Forelimb muscle (tissue), 1 donor: ENCODE measurements at regions not wholly inside any gene's neighbourhood (a gene's known extent, or its start where the extent isn't known, plus 50 kb on each side); places are given as distances from the start of the nearest gene placed in this dataset.

Experiments
- DNase-seq: peaks from one replicate; pipeline ENCODE4 v3.0.0-alpha.2; 2013; ENCODE audit warnings: low read depth

GRCh38 chr1:5427026-5427613 lies 565.1 kb downstream of the NPHP4 start:
- DNase-seq, result no peak

- no peak for DNase-seq
Measured at GRCh38 chr1:5424802-5425703, 567.2 kb downstream of the NPHP4 start.

GRCh38 chr1:5423109-5423508 lies 569.1 kb downstream of the NPHP4 start:
- no peak for DNase-seq

DNA sequence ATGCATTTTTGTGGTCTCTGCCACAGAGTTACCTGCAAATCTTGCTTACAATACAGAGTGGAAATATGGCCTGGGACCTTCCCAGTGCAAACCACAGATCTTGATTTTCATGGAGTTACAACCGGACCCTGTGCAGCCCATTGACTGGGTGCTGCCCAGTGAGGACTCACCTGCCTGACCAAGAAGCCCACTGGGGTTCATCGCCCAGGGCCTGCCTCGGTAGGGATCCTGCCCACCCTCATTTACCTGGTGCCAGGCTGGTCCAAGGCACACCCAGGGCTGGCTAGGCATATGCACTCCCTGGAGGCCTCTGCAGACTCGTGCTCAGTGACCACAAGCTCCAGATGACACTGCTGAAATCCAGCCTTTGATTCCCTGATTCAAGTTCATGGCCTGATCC lies 572.7 kb downstream of the NPHP4 start:
- no peak for DNase-seq

- no peak for DNase-seq
Measured at GRCh38 chr1:5416518-5416917, 575.7 kb downstream of the NPHP4 start.

GRCh38 chr1:5415606-5416005 lies 576.6 kb downstream of the NPHP4 start:
- DNase-seq, result no peak

DNA sequence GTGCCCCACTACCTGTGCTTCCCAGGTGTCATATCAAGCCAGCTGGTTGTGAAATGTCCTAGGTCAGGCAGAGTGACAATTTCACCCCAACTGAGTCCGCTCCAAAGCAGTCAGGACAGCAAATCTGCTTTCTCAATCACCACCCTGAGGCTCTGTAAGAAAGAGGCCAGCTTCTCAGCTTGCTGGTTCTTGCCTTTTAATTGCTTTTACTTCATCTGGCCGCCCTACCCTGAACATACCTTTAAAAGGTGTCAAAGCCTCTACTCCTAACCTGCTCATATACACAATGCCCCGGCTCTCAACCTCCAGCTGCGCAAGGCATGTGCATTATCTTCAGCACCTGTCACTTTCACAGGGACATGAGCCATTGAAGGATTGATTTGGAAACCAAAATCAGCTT lies 581.6 kb downstream of the NPHP4 start:
- DNase-seq, result no peak

DNA sequence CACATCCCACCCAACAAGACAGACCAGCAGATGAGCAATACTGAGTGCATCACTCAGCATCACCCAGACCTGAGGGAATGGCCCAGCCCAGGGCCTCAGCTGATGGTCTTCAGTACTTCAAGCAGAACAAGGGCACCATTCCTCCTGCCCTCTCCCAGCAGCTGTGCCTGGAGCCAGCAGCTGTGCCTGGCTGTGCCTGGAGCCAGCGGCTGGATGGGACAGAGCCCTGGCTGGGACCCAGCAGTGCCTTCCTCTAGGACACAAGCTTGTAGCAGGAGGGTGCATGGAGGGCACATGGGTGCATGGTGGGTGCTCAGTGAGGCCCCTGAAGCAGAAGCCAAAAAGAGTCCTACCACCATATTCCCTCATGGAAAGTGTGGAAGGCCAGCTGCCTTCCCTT lies 583.8 kb downstream of the NPHP4 start:
- no peak for DNase-seq

DNA sequence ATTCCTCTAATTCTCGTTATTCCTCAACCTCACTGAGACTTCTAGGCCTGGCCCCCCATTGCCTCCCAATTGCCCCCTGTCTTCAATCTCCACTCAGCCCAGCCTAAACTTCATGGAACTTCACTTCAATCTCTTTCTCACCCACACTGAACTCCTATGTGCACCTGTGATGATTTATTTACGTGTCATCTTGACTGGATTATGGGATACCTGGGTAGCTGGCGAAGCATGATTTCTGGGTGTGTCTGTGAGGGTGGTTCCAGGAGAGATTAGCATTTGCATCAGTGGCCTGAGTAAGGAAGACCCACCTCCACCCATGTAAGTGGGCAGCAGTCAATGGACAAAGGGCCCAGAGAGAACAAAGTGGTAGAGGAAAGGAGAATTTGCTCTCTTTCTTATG lies 587.0 kb downstream of the NPHP4 start:
- DNase-seq, result no peak

GRCh38 chr1:5404412-5405203 lies 587.6 kb downstream of the NPHP4 start:
- no peak for DNase-seq

DNA sequence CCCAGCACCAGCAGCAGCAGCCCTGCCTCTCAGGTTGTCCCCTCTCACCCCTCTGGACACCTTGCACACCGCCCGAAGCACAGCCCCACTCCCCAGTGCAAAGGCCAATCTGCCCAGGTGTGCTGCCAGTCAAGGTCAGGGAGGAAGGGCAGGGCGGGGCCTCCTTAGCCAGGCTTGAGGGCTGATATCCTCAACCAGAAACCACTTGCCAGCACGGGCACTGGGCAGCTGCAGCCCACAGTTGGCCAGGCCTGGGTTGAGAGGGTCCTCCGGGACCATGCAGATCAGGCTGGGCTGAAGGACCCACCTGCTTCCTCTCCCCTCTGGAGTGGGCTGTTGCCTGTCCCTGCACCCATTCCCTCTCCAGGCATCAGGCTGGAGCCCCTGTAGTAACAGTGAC lies 588.3 kb downstream of the NPHP4 start:
- DNase-seq, result no peak

GRCh38 chr1:5402618-5403017 lies 589.6 kb downstream of the NPHP4 start:
- no peak for DNase-seq

DNA sequence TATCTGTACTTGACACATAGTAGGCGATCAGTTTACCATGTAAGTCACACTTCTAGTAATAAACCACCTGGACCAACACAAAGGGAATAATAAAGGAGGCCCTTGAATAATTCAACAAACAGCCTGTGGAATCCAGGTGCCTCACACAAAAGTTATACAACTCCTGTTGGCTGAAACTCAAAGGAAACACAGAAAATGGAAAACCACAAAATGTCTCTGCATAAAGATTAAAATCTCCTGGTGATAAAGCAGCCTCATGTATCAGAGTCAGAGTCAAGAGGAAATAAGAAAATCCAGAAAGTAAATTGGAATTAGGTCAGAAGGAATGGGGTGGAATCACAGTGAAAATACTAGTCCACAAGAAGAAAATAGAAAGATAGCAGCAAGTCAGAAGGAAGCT lies 592.5 kb downstream of the NPHP4 start:
- DNase-seq, result no peak

GRCh38 chr1:5396593-5396992 lies 595.6 kb downstream of the NPHP4 start:
- no peak for DNase-seq

DNA sequence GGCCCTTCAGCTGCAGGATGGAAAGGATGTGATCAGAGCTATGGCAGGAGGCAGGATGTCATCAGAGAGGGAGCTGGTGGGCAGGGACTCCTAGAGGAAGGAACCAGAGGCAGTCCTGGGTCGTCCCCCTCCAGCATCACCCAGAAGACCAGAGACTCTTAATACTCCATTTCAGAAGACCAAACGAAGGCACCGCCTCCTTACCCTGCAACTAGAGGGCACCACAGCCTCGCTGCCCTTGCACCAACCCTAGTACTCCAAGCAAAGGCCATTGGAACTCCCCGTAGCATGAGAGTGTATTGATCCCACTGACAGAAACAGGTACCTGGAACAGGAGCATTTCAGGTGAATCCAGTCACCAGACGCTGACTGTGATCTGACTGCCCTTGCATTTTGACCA lies 598.1 kb downstream of the NPHP4 start:
- no peak for DNase-seq

GRCh38 chr1:5393603-5394002 lies 598.6 kb downstream of the NPHP4 start:
- DNase-seq, result no peak

- DNase-seq, result no peak
Measured at GRCh38 chr1:5393146-5393545, 599.1 kb downstream of the NPHP4 start.

DNA sequence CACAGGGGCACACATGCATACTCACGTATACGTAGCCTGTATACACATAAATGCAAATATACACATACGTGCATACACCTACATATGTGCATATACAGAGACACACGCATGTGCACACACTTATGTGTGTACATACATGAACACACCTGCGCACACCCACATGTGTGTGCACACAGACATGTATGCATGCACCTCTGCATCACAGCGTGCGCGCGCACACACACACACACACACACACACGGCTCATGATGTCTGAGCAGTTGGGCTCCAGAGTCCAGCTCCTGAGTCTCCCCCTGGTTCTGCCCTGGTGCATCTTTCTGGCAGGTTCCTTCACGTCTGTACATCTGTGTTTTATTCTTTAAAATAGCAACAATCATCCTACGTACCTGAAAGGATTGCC lies 600.5 kb downstream of the NPHP4 start:
- DNase-seq, result no peak

DNA sequence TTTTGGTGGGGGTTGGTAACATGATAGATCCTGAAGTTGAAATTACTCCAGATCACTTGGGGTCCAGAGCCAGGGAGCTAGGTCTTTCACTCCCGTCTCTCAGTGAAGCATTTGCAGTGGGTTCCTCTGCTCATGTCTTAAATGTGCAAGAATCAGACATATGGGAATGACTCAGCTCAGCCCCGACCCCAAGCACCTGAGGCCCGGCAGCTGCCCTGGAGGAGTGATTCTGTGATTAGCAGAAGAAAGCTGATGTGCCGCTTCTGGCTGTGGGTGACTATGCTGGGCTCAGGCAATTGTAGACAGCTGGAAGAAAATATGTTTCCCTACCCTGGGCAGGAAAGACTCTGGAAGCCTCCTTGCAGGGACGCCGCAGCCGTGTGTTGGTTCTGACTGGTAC lies 601.7 kb downstream of the NPHP4 start:
- no peak for DNase-seq

- no peak for DNase-seq
Measured at GRCh38 chr1:5389101-5389885, 602.9 kb downstream of the NPHP4 start.

DNA sequence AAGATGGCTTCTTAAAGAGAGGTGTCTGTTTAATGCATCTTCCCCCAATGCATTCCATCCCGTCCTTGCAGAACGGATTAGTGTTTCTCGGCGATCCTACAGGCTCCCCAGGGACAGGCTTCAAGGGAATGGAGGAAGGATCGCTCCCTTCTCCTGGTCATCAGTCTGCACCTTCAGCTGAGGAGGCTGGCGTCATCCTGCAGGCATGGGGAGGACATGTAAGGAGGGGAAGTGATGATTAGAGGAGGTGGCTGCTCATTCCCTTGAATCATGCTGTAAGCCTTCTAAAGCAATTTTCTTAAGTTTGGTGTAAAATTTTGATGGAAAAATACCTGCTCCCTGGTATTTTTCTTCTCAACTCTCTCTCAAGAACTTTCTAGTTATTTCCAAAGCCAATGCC lies 603.6 kb downstream of the NPHP4 start:
- no peak for DNase-seq

DNA sequence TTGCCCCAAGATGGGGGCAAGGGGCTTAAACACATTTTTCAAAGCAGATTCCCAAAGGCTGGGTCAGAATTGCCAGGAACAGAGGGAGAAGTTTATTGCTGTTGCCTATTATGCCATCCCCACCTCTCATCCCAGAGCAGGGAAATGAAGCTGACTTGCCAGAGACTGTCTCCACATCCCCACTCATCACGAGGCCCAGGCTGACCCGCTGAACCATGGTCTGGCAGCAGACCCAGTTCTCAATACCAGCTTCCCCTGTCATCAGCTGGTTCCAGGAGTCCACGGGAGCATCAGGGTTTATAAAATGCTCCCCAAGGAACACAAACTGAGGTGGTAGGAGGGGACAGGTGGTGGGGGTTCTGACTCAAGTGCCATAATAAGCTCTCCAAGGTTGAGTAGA lies 605.9 kb downstream of the NPHP4 start:
- DNase-seq, result no peak
